Neural progenitor cell (in vitro differentiated cells): ENCODE measurements at regions not wholly inside any gene's neighbourhood (a gene's known extent, or its start where the extent isn't known, plus 50 kb on each side); places are given as distances from the start of the nearest gene placed in this dataset.

Experiments used
- EZH2 ChIP-seq: fragments of 200-600 bp; sonication (generic); IDR thresholded peaks from 2 replicates; pipeline ENCODE4 v1.6.1; 2017; ENCODE audit warnings: antibody characterized with exemption, mild to moderate bottlenecking, moderate library complexity
- EZH2phosphoT487 ChIP-seq: fragments of 200-600 bp; sonication (generic); IDR thresholded peaks from 2 replicates; pipeline ENCODE4 v1.6.1; 2017; ENCODE audit warnings: antibody characterized with exemption
- TF ChIP-seq, protein P1 (sequence below): fragments of 200-600 bp; sonication (generic); IDR thresholded peaks from 2 replicates; pipeline ENCODE4 v1.5.1; 2017; ENCODE audit warnings: antibody characterized with exemption, mild to moderate bottlenecking

DNA sequence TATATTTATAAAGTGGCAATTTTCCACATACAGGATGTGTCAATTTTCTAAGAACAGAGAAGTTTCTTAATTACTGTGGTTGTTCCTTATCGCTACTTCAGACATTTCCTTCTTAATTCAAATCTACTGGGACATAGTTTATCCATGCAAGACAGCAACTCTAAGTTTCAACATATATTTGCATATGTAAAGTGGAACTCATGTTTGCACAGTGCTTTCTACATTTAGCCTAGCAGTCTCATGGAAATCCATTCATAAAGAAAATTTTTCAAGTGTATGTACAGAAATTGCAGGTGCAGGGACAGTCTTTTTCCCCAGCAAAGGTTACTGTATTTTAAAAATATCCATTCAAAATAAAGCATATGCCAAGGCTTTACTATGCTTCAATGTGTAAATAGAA lies 956.7 kb upstream of the SEL1L start:
- TF ChIP-seq, protein P1, sequence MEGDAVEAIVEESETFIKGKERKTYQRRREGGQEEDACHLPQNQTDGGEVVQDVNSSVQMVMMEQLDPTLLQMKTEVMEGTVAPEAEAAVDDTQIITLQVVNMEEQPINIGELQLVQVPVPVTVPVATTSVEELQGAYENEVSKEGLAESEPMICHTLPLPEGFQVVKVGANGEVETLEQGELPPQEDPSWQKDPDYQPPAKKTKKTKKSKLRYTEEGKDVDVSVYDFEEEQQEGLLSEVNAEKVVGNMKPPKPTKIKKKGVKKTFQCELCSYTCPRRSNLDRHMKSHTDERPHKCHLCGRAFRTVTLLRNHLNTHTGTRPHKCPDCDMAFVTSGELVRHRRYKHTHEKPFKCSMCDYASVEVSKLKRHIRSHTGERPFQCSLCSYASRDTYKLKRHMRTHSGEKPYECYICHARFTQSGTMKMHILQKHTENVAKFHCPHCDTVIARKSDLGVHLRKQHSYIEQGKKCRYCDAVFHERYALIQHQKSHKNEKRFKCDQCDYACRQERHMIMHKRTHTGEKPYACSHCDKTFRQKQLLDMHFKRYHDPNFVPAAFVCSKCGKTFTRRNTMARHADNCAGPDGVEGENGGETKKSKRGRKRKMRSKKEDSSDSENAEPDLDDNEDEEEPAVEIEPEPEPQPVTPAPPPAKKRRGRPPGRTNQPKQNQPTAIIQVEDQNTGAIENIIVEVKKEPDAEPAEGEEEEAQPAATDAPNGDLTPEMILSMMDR = no peak
- TF ChIP-seq EZH2 (no peak), EZH2phosphoT487 (no peak)
